CD4-positive, alpha-beta T cell (primary cell): ENCODE measurements at regions not wholly inside any gene's neighbourhood (a gene's known extent, or its start where the extent isn't known, plus 50 kb on each side); places are given as distances from the start of the nearest gene placed in this dataset.
"Not testable (repeated sequence)": the region's sequence is repeated elsewhere in the genome, so short reads cannot be mapped to it uniquely, and the experiment has no call there.

Experiments used
- ATAC-seq: fragments of 200-7000 bp; cut with Tn5 transposase; one replicate; pipeline ENCODE4 v1.10.0; 2022; ENCODE audit warnings: mild to moderate bottlenecking; ENCODE audit not compliant: poor library complexity
- CTCF ChIA-PET: fragments of 350-600 bp; sonication (Branson Sonifier 250); formaldehyde crosslinking; loops from one replicate; lab custom pipeline; 2021; ENCODE audit warnings: antibody characterized with exemption, inconsistent platforms; lab: Charles Lee
- POLR2A ChIA-PET: fragments of 350-600 bp; sonication (Branson Sonifier 250); formaldehyde crosslinking; loops from one replicate; lab custom pipeline; 2021; ENCODE audit warnings: antibody characterized with exemption, inconsistent platforms; lab: Charles Lee
- DNase-seq, 14 experiments: peaks; one replicate each; pipeline ENCODE4 v3.0.0-alpha.2; 2013 to 2020; ENCODE audit warnings: mixed read lengths in 2 of 14
- H3K27ac ChIP-seq, 2 donors: one replicate each; pipeline versions ENCODE4 v1.5.1 to v1.7.0; 2013; ENCODE audit warnings: low read length in 2 of 2, low read depth in 1 of 2, mild to moderate bottlenecking in 1 of 2
- H3K27me3 ChIP-seq, 2 experiments: 1 replicate in 1 of 2; 2 replicates in 1 of 2; pipeline versions ENCODE4 v1.6.1 to v1.7.0; 2013; ENCODE audit warnings: low read length in 2 of 2, control low read depth in 1 of 2, mild to moderate bottlenecking in 1 of 2, moderate library complexity in 1 of 2; ENCODE audit not compliant: insufficient read depth in 2 of 2, control insufficient read depth in 1 of 2
- H3K36me3 ChIP-seq: one replicate; pipeline ENCODE4 v1.6.1; 2013; ENCODE audit warnings: low read length, control low read depth; ENCODE audit not compliant: insufficient read depth
- H3K4me1 ChIP-seq: one replicate; pipeline ENCODE4 v1.6.1; 2013; ENCODE audit warnings: low read length, control low read depth; ENCODE audit not compliant: insufficient read depth
- H3K4me3 ChIP-seq: one replicate; pipeline ENCODE4 v1.5.1; 2013; ENCODE audit warnings: mild to moderate bottlenecking, low read length, moderate library complexity
- H3K9me3 ChIP-seq, 2 experiments: 1 replicate in 1 of 2; 2 replicates in 1 of 2; pipeline versions ENCODE4 v1.6.1 to v1.7.0; 2013; ENCODE audit warnings: low read length in 2 of 2, mild to moderate bottlenecking in 2 of 2, control low read depth in 1 of 2, moderate library complexity in 1 of 2; ENCODE audit not compliant: control insufficient read depth in 1 of 2, insufficient read depth in 1 of 2
- H3K27ac Mint-ChIP-seq: one replicate; pipeline ENCODE4 v1.8.0; 2020; ENCODE audit warnings: mixed read lengths
- H3K27me3 Mint-ChIP-seq: one replicate; pipeline ENCODE4 v1.8.0; 2021; ENCODE audit warnings: mixed read lengths
- H3K36me3 Mint-ChIP-seq: one replicate; pipeline ENCODE4 v1.8.0; 2021; ENCODE audit warnings: low read depth, mixed read lengths
- H3K4me1 Mint-ChIP-seq: one replicate; pipeline ENCODE4 v1.8.0; 2021; ENCODE audit warnings: low read depth, mixed read lengths
- H3K4me3 Mint-ChIP-seq: one replicate; pipeline ENCODE4 v1.8.0; 2020; ENCODE audit warnings: mild to moderate bottlenecking, mixed read lengths
- H3K9me3 Mint-ChIP-seq: one replicate; pipeline ENCODE4 v1.8.0; 2020; ENCODE audit warnings: mixed read lengths
- intact Hi-C, 2 experiments: fragments of 100-400 bp; cut with DNase I in 1 of 2; cut with micrococcal nuclease in 1 of 2; formaldehyde crosslinking; loops; one replicate each; pipeline versions ENCODE4 v1.15.1 to v1.9.0; 2023 to 2025; cut with DNase I, micrococcal nuclease
- TF ChIP-seq, protein P1 (sequence below): fragments of 200-600 bp; IDR thresholded peaks from one replicate; pipeline ENCODE4 v1.8.0; 2022; ENCODE audit warnings: antibody characterized with exemption, mild to moderate bottlenecking

DNA sequence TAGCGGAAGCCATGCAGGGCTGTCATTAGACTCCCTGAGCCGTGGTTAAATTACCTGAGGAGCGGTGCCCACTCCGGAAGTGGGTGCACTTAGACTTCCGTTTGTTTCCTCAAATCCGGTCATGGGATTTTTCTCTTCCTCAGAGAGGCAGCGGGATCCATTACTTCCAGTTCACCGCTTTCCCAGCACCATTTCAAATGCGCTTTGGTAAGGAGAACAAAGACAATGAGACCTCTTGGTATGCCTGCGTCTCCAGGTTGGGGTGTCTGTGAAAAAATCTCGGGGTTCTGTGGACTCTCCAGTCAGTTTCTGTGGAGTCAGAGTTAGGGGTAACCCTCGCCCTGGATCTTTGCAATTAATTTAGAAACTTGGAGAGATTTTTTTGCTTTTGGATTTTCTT lies 132.3 kb upstream of the PTPRG start:
- Mint-ChIP-seq H3K4me3 (no peak overlapping the region), H3K9me3 (peaks cover 2% of the 10 kb centered on the region), H3K36me3 (no peaks in the 10 kb centered on the region), H3K27me3 (no peaks in the 10 kb centered on the region), H3K4me1 (no peaks in the 10 kb centered on the region), H3K27ac (no peak overlapping the region)
- TF ChIP-seq, protein P1, sequence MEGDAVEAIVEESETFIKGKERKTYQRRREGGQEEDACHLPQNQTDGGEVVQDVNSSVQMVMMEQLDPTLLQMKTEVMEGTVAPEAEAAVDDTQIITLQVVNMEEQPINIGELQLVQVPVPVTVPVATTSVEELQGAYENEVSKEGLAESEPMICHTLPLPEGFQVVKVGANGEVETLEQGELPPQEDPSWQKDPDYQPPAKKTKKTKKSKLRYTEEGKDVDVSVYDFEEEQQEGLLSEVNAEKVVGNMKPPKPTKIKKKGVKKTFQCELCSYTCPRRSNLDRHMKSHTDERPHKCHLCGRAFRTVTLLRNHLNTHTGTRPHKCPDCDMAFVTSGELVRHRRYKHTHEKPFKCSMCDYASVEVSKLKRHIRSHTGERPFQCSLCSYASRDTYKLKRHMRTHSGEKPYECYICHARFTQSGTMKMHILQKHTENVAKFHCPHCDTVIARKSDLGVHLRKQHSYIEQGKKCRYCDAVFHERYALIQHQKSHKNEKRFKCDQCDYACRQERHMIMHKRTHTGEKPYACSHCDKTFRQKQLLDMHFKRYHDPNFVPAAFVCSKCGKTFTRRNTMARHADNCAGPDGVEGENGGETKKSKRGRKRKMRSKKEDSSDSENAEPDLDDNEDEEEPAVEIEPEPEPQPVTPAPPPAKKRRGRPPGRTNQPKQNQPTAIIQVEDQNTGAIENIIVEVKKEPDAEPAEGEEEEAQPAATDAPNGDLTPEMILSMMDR, result no peak
- H3K4me1 ChIP-seq, result no peaks in the 10 kb centered on the region
- H3K9me3 ChIP-seq, result no peaks in the 10 kb centered on the region
- intact Hi-C loops, result no loop called here
- no peak overlapping the region for H3K27ac ChIP-seq
- no peaks in the 10 kb centered on the region for H3K36me3 ChIP-seq
- ChIA-PET POLR2A (no interaction called here), CTCF (no interaction called here)
- peaks cover 0 to 3% of the 10 kb centered on the region in 2 experiments for H3K27me3 ChIP-seq
- no peak for ATAC-seq
- no peak for DNase-seq
- no peak overlapping the region for H3K4me3 ChIP-seq

DNA sequence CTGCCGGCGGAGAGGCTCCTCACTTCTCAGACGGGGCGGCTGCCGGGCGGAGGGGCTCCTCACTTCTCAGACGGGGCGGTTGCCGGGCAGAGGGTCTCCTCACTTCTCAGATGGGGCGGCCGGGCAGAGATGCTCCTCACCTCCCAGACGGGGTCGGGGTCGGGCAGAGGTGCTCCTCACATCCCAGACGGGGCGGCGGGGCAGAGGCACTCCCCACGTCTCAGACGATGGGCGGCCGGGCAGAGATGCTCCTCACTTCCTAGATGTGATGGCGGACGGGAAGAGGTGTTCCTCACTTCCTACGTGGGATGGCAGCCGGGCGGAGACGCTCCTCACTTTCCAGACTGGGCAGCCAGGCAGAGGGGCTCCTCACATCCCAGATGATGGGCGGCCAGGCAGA lies 126.5 kb upstream of the PTPRG start:
- ATAC-seq, POLR2A ChIA-PET, H3K36me3 Mint-ChIP-seq, H3K36me3 ChIP-seq, H3K9me3 Mint-ChIP-seq, H3K4me3 ChIP-seq, intact Hi-C loops, H3K4me1 Mint-ChIP-seq, H3K4me1 ChIP-seq, CTCF ChIA-PET, H3K27ac ChIP-seq, DNase-seq, H3K4me3 Mint-ChIP-seq, H3K27me3 Mint-ChIP-seq, H3K9me3 ChIP-seq, H3K27me3 ChIP-seq, H3K27ac Mint-ChIP-seq: not testable (repeated sequence)

DNA sequence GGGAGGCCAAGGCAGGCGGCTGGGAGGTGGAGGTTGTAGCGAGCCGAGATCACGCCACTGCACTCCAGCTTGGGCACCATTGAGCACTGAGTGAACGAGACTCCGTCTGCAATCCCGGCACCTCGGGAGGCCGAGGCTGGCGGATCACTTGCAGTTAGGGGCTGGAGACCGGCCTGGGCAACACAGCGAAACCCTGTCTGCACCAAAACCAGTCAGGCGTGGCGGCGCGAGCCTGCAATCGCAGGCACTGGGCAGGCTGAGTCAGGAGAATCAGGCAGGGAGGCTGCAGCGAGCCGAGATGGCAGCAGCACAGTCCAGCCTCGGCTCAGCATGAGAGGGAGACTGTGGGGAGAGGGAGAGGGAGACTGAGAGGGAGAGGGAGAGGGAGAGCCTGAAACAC lies 126.0 kb upstream of the PTPRG start:
- H3K9me3 Mint-ChIP-seq, H3K4me1 ChIP-seq, H3K27ac Mint-ChIP-seq, H3K27me3 Mint-ChIP-seq, H3K4me3 ChIP-seq, H3K9me3 ChIP-seq, POLR2A ChIA-PET, DNase-seq, H3K4me3 Mint-ChIP-seq, H3K36me3 ChIP-seq, ATAC-seq, H3K36me3 Mint-ChIP-seq, intact Hi-C loops, H3K4me1 Mint-ChIP-seq, H3K27ac ChIP-seq, H3K27me3 ChIP-seq: not testable (repeated sequence)
- CTCF ChIA-PET, result interaction anchor here (0.5 kb wide), 1 partner anchor 268 kb away, joined by 3 read pairs; no protein-coding TSS in a partner anchor

DNA sequence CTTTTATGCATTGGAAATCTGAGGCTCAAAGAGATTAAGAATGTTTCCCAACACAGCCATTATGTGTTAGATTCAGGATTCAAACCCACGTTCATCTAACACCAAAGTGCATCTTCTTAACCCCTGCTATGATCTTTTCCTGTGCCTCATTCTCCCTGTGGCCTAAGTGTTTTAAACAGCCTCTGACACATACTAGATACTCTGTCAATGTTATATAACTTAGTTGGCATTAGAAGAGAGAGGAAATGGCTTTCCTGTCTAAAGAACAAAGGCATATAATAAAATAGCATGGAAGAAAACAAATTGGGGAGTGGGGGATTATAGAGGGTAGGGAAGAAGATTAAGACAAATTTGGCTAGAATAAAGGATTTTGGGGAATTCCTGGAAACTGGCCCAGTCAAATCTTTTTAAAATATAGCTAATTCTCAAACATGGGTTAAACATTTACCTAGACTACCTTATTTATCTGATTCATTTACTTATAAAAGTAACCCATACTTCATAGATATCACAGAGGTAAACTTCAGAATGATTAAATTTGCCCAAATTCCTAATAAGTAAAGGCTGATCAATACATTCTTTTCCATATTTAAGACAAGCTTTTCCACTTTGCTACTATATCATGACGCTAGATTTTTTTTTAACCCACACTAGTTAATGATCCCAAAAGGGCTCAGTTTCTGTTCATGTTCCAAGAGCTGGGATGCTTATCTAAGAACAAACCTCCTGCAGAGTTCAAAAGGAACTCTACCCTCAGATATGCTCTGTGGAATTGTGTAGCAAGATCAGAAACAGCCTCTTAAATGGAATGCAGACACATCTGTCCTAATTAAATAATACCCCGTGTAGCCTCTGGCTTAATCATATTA lies 122.9 kb upstream of the PTPRG start:
- H3K36me3 ChIP-seq, result no peaks in the 10 kb centered on the region
- CTCF ChIA-PET, result no interaction called here
- no peaks in the 10 kb centered on the region for H3K4me1 Mint-ChIP-seq
- H3K27ac ChIP-seq, result no peak overlapping the region
- H3K36me3 Mint-ChIP-seq, result no peaks in the 10 kb centered on the region
- peaks cover 0 to 10% of the 10 kb centered on the region in 2 experiments for H3K9me3 ChIP-seq
- no peak overlapping the region for H3K4me3 Mint-ChIP-seq
- H3K27me3 Mint-ChIP-seq, result no peaks in the 10 kb centered on the region
- no peak overlapping the region for H3K4me3 ChIP-seq
- DNase-seq (no peak), ATAC-seq (no peak)
- intact Hi-C loops, result no loop called here
- H3K27me3 ChIP-seq, result no peaks in the 10 kb centered on the region
- no peak overlapping the region for H3K27ac Mint-ChIP-seq
- POLR2A ChIA-PET, result no interaction called here
- H3K9me3 Mint-ChIP-seq, result no peaks in the 10 kb centered on the region
- TF ChIP-seq, protein P1, result no peak
- no peaks in the 10 kb centered on the region for H3K4me1 ChIP-seq
